ENCODE measurements at regions not wholly inside any gene's neighbourhood (a gene's known extent, or its start where the extent isn't known, plus 50 kb on each side); places are given as distances from the start of the nearest gene placed in this dataset.

DNA sequence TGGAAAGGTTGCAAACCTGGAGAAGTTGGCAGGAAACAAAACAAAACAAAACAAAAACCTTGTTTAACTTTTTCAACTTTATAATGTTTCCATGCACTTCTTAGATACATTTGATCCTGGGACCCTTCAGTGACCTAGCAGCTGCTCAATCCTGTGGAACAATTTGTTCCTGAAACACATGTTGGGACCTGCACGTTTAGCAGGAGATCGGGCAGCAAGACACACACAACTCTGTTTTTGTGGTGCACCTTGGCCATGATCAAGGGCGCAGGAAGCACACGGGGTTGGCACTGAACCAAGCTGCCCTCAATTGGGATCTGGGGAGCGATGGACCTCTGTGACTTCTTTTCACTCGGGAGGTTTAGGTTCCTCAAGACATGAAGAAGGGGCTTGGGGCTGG lies 268.7 kb downstream of the LOXHD1 start:
- DNase-seq = no peak

DNA sequence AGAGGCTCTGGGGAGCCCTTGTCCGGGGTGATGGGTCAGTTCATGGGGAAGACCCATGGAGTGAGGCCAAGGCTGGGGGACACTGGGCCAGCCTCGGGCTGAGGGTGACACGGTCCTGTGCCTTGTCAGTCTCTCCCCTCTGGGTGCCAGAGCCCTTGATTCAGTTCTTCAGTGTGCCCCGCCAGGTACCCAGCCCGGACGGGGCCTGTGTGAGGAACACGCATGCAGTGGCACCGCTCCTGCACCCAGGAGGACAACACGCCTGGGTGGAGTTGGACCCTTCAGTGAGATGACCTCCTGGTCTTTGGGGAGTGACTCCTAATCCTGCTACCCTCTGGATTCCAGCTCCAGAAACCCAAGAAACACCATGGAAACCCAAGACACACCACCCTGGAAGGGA lies 264.4 kb downstream of the LOXHD1 start:
- DNase-seq = no peak

DNA sequence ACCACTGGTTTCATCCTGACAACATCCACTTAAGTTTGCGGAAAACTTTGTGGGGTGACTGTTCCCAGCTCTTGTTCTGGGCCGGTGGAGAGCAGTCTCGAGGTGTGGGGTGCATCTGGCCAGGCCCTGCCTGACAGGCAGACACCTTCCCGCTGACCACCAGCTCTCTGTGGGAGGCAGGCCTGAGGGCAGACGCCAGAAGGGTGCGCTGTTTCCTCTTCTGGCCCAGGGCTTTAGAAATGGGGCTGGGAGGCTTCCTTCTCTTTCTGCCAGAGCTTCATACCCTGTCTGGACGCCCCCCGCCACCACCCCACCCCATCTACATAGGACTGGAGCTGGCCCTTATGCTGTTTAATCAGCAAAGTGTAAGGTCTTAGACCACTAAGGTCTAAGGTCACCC lies 263.8 kb downstream of the LOXHD1 start:
- no peak for DNase-seq

DNA sequence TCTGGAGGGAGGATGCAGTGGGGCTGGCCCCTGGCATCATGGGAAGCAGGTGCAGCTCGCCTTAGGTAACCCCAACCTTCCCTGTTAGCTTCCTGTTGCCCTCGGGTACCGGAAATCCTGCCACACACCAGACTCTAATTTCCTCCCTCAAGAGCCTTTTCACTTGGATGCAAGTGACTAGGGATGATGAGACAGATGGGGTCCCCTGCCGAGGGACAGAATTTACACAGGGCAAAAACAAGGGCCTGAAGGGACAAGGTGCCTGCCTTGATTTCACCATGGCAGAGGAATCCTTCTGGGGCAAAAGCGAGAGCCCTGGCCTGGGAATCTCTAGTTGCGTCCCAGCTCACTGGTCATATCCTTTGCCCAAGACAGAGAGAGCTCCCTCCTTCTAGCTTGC lies 263.1 kb downstream of the LOXHD1 start:
- DNase-seq = no peak

DNA sequence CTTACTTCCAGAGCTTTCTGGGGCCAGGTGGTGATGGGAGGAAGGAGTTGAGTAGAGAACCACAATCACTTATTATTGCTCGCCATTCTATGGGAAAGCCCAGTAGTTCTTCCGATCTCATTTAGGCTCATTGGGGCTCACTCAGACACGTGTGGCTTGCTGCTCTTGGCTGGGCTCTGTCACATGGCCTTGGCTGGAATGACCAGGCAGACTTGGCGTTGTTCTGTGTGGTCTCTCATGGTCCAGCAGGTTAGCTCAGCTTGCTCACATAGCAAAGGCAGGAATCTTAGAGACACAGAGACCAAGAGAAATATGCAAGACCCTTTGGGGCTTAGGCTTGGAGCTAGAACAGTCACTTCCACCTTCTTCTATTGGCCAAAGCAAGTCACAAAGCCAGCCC lies 261.2 kb downstream of the LOXHD1 start:
- no peak for DNase-seq

DNA sequence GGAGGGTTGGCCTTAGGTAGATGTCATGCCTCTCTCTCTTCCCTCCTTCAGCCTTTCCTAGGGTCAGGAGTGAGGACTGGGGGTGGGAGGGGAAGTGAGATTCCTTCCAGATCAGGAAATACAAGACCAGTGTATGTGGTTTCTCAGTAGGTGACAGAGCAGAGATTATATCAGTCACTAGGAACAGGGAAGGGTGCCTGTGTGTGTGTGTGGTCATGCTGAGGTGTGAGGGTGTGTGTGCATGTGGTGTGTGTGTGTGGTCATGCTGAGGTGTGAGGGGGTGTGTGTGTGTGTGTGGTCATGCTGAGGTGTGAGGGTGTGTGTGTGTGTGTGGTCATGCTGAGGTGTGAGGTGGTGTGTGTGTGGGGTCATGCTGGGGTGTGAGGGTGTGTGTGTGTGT lies 259.8 kb downstream of the LOXHD1 start:
- DNase-seq = no peak

DNA sequence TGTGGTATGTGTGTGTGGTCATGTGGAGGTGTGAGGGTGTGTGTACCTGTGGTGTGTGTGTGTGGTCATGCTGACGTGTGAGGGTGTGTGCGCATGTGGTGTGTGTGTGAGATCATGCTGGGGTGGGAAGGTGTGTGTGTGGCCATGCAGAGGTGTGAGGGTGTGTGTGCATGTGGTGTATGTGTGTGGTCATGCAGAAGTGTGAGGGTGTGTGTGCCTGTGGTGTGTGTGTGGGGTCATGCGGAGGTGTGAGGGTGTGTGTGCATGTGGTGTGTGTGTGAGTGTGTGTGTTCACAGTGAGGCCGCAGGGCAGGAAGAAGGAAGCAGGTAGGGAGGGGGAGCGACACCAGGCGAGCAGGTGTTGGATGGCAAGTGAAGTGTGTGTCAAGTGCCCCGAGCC lies 259.0 kb downstream of the LOXHD1 start:
- no peak for DNase-seq

DNA sequence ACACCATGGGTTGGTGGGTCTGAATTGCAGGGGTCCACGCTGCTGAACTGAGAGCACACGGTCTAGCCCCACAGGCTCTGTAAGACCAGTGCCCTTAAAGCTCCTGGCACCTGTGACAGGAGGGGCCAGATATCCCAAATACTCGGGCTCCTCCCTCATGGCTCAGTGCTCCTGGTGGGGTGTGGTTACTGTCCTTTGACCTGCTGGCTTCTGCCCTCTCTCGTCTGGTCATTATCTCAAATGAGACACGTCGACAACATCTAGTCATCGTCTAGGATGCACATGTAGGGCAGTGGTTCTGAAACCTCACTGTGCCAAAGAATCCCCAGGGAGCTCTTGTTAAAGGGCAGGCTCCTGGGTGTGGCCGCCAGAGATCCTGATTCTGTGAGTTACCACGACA lies 258.4 kb downstream of the LOXHD1 start:
- peak; percentile 59 for DNase-seq

DNA sequence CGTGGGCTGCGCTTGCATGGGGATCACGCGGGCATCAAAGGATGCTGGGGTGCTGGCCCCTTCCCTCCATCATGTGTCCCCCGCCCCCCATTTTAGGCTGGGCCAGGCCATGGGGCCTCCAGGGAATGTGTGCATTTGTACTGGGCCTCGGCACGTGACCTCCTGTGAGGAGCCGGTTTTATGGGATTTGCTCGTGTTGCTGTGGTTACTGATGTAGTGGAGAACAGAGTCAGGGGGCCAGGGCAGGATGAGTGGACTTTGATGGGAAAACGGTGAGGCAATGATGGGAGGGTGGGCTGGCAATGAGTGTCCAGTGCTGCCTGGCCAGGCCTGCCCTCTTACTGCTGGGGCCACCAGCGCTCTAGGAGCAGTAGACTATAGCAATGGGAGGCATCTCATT lies 257.7 kb downstream of the LOXHD1 start:
- DNase-seq = no peak

DNA sequence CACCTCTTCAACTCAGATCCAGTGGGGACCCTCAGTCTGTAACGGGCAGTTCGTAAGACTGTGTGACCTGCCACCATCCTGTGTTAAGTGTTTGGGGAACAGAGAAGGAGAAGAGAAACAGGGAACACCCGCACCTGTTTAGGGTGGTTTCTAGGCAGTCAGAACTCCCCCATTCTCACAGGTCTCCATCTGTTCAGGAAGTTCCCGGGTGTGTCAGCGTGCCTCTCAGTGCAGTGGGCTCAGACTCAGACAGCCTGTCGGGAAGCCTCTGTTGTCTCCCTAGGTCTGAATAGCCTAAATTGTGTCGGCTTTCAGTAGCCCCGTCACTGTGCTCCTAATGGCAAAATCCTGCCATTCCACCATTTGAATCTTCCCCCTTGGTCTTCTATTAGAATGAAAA lies 256.6 kb downstream of the LOXHD1 start:
- DNase-seq = no peak

DNA sequence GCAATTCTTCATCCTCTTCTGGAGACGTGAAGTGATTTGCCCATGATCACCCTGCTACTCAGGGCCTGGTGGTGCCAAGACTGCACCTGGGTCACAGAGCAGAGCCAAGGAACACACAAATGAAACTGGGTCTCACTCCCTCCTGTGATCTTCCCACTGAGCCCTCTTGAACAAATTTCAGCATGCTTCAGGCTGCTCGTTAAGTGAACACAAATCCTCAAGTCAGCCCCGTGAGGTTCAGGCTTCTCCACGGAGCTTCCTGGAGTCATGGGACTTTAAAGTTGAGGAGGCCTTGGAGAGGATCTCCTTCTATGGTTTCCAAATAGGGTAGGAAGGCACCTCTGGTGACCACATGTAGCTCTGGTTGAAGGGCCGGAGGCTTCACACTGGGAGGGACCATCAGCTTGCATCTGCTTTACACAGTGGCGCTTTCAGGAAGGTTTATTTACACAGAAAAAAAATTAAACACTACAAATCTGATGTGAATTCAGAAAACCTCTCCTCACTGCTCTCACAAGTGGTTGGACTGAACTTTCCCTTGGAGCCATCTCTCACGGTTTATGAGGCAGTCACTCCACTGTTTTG lies 255.4 kb downstream of the LOXHD1 start:
- DNase-seq = no peak

DNA sequence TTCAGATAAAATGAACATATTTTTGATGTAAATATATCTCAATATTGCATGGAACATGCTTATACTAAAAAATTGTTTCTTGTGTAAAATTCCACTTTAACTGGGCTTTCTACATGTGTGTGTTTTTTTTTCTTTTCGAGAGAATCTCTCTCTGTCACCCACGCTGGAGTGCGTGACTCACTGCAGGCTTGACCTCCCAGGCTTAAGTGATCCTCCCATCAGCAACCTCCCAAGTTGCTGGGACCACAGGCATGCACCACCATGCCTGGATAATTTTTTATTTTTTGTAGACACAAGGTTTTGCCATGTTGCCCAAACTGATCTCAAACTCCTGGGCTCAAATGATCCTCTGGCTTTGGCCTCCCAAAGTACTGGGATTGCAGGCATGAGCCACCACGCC lies 254.6 kb downstream of the LOXHD1 start:
- no peak for DNase-seq

DNA sequence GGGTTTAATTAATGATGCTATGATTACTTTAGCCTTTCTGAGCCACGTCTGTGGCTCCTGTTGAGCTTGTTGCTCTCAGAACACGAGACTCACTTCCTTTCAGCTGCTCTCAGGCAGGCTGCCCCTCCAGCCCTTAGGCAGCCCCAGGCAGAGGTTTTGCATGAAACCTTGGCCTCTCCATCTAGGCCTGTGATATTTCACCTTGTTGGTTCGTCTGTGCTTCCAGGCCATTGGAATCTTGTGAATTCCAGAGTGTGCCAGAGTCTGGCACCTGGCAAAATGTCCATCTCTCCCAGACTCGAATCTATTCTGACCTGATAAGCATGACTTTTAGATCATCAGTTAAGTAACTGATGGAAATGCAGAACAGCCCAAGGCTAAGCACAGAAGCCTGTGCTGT lies 254.1 kb downstream of the LOXHD1 start:
- no peak for DNase-seq

DNA sequence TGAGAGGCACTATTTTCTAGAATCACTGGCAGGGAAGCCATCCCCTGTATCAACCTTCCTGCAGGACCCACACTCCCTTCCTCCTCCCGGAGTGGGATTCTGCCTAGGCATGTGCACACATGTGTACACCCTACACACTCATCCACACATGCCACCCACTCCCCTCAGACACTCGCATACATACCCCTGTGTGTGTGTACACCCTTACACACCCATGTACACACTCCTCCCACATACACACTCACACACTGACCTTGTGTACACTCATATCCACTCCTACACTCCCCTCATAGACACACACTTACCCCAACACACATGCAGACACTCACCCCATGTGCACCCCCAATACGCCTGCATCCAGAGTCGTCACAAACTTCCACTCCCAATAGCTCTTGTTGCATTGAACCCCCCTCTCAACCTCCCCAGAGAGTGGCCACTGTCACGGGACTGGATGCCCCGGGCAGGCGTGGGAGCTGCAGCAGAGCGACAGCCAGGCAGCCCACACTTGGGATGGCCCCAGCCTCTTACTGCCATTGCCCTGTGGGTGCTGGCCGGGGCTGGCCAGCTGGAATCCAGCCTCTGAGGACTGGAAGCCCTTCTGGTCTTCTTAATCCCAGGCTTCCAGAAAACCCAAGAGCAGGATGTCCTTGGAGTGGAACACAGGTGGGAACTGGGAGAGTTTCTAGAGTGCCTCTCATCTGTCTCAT lies 251.0 kb downstream of the LOXHD1 start:
- no peak for DNase-seq

DNA sequence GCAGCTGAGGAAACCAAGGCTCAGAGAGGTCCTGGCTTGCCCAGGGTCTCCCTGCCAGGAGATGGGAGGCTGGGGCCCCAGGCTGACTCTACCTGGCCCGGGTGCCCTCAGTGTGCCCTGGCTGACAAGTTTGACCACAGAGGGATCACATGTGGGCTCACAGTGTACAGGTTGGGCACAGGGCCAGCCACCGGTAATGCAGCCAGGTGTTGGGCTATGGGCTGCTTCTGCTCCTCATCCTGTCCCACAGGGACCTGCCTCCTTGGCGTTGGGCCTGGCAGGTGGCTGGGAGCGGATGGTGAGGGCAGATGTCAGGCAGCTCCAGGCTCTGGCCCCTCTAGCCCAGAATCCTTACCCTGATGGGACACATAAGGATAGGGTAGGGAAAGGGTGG lies 250.5 kb downstream of the LOXHD1 start:
- DNase-seq = peak; percentile 72

DNA sequence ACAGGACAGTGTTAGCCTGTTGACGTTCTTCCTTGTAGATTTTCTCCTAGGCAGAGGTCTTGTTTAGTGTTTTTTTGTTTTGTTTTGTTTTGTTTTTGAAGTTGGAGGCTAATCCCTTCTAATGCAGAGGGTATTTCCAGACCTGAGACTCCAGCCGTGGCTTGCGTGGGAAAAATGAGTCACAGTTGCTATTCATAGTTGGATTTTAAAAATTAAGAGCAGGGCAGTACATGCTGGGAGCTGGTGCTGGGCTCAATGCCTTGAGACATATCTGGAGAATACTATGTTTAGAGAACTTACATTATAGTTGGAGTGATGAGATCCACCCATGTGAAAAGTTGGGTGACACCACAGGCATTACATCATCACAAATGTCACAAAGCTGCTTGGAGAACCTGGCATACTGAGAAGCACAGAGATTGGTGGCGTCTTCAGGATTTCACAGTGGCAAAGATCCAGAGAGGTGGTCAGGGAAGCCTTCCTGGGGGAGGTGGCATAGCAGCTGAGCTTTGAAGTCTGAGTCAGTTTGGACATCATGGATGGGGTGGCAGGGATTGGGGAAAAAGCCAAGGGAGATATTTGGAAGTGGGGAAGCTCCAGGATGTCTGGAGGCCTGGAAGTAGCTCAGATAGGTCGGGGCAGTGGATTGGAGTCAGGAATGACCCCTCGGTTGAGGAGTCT lies 249.4 kb downstream of the LOXHD1 start:
- no peak for DNase-seq

DNA sequence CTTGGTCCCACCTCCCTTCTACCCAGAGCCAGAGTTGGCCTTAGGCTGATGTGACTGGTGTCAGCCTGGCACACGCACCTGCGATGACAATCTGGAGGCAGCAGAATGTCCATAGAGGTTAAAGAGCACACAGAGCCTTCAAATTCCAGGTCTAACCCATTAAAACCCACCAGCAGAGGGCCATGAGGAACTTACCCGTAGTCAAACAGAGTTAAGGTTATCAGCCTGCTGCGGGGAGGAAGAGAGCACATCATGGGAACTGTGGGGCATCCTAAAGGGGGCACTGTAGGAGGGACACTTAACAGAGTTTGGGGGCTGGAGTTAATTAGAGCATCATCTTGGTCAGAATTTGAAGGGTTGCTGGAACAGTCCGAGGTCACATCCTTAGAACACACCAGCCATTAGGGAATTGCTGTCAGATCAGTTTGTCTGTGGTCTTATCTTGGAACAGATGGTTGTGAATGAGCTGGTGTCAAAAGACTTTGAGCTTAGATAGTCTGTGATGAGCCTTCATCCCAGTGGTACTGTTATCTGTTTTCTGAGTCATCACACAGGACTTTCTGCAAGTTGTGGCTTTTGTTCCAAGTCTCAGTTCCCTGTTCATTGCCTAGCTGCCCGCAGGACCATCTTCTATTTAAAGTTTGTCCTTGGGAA lies 248.6 kb downstream of the LOXHD1 start:
- no peak for DNase-seq

DNA sequence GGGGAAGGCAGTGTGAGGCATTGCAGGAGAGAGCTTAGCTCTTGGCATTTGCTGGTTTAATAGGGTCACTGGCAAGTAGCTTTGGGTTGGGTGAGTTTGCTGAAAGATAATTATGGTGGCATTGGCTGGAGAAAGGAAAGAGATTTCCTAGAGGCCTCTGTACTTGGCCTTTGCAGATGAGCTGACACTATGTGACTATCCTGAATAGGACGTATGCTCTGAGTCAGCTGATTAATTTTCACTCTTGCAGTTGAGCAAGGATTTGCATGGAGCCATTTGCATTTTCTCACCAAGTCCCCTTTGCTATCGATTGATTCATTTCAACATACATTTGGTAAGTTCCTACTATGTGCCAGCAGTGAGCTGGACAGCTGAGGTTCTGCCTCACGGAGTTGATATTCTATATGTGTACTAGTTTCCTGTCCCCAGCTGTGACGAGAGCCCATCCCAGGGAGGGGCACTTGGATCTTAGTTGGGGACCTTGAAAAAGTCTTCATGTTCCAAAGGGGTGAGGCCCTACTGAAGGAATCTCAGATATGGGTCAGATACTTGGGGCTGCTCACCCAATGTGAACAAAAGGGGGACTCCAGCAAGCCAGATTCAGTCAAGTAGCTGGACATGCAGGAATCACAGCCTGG lies 245.7 kb downstream of the LOXHD1 start:
- no peak for DNase-seq

DNA sequence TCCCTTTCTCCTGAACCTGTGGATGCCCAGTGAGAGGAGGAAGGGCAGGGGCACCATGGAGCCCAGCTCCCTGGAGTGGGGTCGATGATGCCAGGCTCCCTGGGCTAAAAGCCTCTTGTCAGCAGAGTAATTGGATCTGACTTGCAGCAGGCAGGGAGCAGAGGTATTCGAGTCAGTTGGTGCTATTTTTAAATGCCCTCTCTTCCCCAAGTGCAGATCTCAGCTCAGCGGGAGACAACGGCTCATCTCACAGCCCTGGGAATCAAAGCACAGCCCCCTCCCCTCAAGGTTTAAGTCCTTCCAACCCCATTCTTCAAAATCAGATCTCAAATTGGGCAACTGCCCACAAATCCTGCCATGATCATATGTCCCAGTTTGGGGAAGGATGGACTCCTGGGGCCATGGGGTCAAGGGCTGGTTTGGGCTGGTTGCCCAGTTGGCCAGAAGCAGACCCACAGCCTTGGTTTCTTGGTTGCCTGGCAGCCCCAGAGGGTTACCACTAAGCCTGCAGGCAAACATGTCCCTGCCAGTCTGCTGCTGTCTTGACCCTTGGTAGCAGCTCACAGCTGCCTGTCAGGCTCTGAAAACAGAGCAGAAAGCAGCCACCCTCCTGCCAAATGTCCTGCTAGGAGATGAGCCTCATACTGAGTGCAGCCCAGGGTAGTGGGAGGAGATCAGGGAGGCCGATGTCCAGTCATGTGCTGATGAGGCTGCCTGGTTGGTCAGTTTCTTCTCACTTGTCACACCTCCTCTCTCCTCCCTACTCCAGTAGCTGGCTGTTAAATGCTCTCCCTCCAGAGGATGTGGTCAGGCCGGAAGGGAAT lies 244.9 kb downstream of the LOXHD1 start:
- DNase-seq = no peak

DNA sequence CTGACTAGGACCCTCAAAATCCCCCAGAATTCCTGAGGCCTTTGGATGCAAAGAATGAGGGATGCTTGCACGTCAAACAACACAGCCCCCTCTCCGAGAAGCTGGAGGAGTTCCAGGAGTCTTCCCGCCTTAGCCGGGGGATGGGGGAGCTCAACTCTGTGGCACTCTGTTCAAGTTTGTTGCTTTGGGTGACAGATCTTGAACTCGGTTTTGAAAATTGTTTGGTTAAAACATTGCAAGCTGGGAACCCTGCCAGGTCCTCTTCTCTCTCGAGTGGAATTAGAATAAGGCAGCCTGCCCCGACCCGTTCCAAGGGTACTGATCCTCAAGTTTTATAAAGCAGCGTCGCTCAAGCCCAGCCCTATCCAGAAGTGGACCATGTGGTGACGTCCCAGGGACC lies 244.1 kb downstream of the LOXHD1 start:
- DNase-seq = no peak

DNA sequence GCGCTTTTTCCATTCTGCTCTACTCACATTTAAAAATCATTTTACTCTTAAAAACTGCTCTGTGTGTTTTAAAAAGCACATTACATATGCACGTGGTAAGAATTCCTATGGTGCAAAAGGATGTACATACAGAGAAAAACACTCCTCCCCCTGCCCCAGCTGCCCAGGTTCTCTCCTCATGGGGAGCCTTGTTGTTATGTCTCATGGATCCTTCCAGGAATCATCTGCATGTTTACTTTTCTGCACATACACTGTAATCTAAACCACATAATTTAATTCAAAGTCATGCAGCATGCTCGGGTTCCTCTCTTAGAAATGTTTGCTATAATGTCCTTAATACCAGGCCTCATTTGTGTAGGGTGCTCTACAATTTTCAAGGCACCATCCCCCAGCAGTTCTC lies 243.3 kb downstream of the LOXHD1 start:
- no peak for DNase-seq

DNA sequence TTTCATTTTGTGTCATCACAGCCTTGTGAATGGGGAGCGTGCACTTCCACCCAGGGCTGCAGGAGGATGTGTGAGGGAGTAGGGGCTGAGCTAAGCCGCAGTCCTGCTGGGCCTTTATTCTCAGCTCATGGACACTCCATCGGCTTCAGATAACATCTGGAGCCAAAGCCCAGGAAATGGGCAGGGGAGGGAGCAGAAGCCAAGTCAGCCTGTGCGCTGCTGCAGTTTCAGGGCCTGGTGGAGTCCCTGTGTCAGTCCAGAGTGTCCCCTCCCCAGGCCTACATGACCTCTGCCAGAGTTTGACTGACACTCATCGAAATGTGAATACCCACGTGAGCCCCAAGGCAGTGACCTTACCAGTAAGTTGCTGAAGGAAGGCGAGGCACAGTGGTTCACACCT lies 242.2 kb downstream of the LOXHD1 start:
- no peak for DNase-seq

All from DMS153 (cell line).